ENCODE measurements at regions not wholly inside any gene's neighbourhood (a gene's known extent, or its start where the extent isn't known, plus 50 kb on each side); places are given as distances from the start of the nearest gene placed in this dataset.

- H3K36me3 ChIP-seq, result no peaks in the 10 kb centered on the region
Observed at GRCh38 chr6:2410656-2411380, 165.4 kb upstream of the GMDS start.

GRCh38 chr6:2407525-2407924 lies 162.1 kb upstream of the GMDS start:
- no peak for TF ChIP-seq CTCF (IDR thresholded peaks at IDR 0.05)
- Histone ChIP-seq H3K27me3 (no peaks in the 10 kb centered on the region), H3K36me3 (no peaks in the 10 kb centered on the region), H3K4me3 (ENCODE audit: low read depth in 1 of 2, low read length in 1 of 2) (no peak overlapping the region), H3K27ac (no peak overlapping the region), H3K4me1 (ENCODE audit: control insufficient read depth in 1 of 2, insufficient read depth in 1 of 2, low read depth in 1 of 2, low read length in 1 of 2) (peaks cover 0 to 3% of the 10 kb centered on the region in 2 experiments), H3K9me3 (no peaks in the 10 kb centered on the region)

More at GRCh38 chr6:2410656-2411380, 165.4 kb upstream of the GMDS start:
- Histone ChIP-seq H3K9me3 (no peaks in the 10 kb centered on the region), H3K4me3 (ENCODE audit: low read depth in 1 of 2, low read length in 1 of 2) (no peak overlapping the region), H3K27me3 (no peaks in the 10 kb centered on the region), H3K27ac (no peak overlapping the region), H3K4me1 (ENCODE audit: control insufficient read depth in 1 of 2, insufficient read depth in 1 of 2, low read depth in 1 of 2, low read length in 1 of 2) (peaks cover 0 to 3% of the 10 kb centered on the region in 2 experiments)
- no peak for TF ChIP-seq CTCF (IDR thresholded peaks at IDR 0.05)

GRCh38 chr6:2404211-2404929 lies 159.0 kb upstream of the GMDS start:
- no peaks in the 10 kb centered on the region for H3K27me3 ChIP-seq
- TF ChIP-seq CTCF (IDR thresholded peaks at IDR 0.05), result no peak
- no peaks in the 10 kb centered on the region for H3K4me1 ChIP-seq (ENCODE audit: control insufficient read depth in 1 of 2, insufficient read depth in 1 of 2, low read depth in 1 of 2, low read length in 1 of 2)
- H3K4me3 ChIP-seq (ENCODE audit: low read depth in 1 of 2, low read length in 1 of 2), result no peak overlapping the region
- no peaks in the 10 kb centered on the region for H3K9me3 ChIP-seq
- H3K36me3 ChIP-seq, result no peaks in the 10 kb centered on the region
- H3K27ac ChIP-seq, result no peak overlapping the region

- no peaks in the 10 kb centered on the region for H3K4me1 ChIP-seq (ENCODE audit: control insufficient read depth in 1 of 2, insufficient read depth in 1 of 2, low read depth in 1 of 2, low read length in 1 of 2)
- TF ChIP-seq CTCF (IDR thresholded peaks at IDR 0.05), result no peak
Observed at GRCh38 chr6:2403546-2403945, 158.1 kb upstream of the GMDS start.

GRCh38 chr6:2396846-2397630 lies 151.6 kb upstream of the GMDS start:
- H3K9me3 ChIP-seq, result no peaks in the 10 kb centered on the region
- H3K27me3 ChIP-seq, result no peaks in the 10 kb centered on the region
- no peaks in the 10 kb centered on the region for H3K4me1 ChIP-seq (ENCODE audit: control insufficient read depth in 1 of 2, insufficient read depth in 1 of 2, low read depth in 1 of 2, low read length in 1 of 2)
- no peak overlapping the region for H3K4me3 ChIP-seq (ENCODE audit: low read depth in 1 of 2, low read length in 1 of 2)
- TF ChIP-seq CTCF (IDR thresholded peaks at IDR 0.05), result no peak
- no peaks in the 10 kb centered on the region for H3K36me3 ChIP-seq
- no peak overlapping the region for H3K27ac ChIP-seq

More at GRCh38 chr6:2403546-2403945, 158.1 kb upstream of the GMDS start:
- H3K27ac ChIP-seq, result no peak overlapping the region
- H3K36me3 ChIP-seq, result no peaks in the 10 kb centered on the region
- H3K27me3 ChIP-seq, result no peaks in the 10 kb centered on the region
- H3K4me3 ChIP-seq (ENCODE audit: low read depth in 1 of 2, low read length in 1 of 2), result no peak overlapping the region
- no peaks in the 10 kb centered on the region for H3K9me3 ChIP-seq

Measured in neutrophil (primary cell).